ENCODE measurements at regions not wholly inside any gene's neighbourhood (a gene's known extent, or its start where the extent isn't known, plus 50 kb on each side); places are given as distances from the start of the nearest gene placed in this dataset.
A peak's percentile ranks its signal among the peaks of the same experiment; 100 is the strongest.

- H3K27ac ChIP-seq (ENCODE audit: extremely low read length, insufficient read depth, low read length) = no peak overlapping the region
- BruUV-seq (replicated peaks) = no TSS peak
- 2% methylated on average over 2 of the region's 7 CpGs for WGBS (ENCODE audit: low lambda C conversion rate)
- no peaks in the 10 kb centered on the region for H3K4me1 ChIP-seq (ENCODE audit: insufficient read depth, low read length)
- FAIRE-seq = no peak
- DNase-seq (ENCODE audit: low spot score) = peak; percentile 10
- H3K4me3 ChIP-seq (replicated peaks in 1 of 3; ENCODE audit: insufficient read depth in 1 of 3, low read depth in 2 of 3, low read length in 3 of 3) = no peak overlapping the region
- no peak overlapping the region for H3K9ac ChIP-seq (ENCODE audit: insufficient read depth, low read depth, low read length)
- ChIA-PET CTCF (ENCODE audit: low intra/inter-chr PET ratio, low total read pairs) (no interaction called here), POLR2A (no interaction called here)
- no peaks in the 10 kb centered on the region for H4K20me1 ChIP-seq (ENCODE audit: insufficient read depth, low read length)
- H3K4me2 ChIP-seq (ENCODE audit: low read depth, low read length) = no peak overlapping the region
- H2AFZ ChIP-seq (ENCODE audit: low read length) = no peak overlapping the region
- no peaks in the 10 kb centered on the region for H3K9me3 ChIP-seq (ENCODE audit: low read length)
- ATAC-seq = no peak
- no peaks in the 10 kb centered on the region for H3K36me3 ChIP-seq (replicated peaks in 1 of 2; ENCODE audit: control insufficient read depth in 1 of 2, insufficient read depth in 2 of 2, low read length in 2 of 2)
- in situ Hi-C loops (cut with HindIII; ENCODE audit: extremely low pct_ligation_motif_present, low pct_unique_long_range_greater_than_20kb) = no loop called here
- no peaks in the 10 kb centered on the region for H3K79me2 ChIP-seq (ENCODE audit: insufficient read depth, low read length)
- H3K27me3 ChIP-seq (ENCODE audit: control insufficient read depth in 1 of 2, insufficient read depth in 2 of 2, low read length in 2 of 2) = no peaks in the 10 kb centered on the region
- intact Hi-C loops (cut with micrococcal nuclease; ENCODE audit: unreplicated experiment) = loop anchor here (10.0 kb wide), 1 partner anchor 398 kb away; no protein-coding TSS in a partner anchor
- no peak for TF ChIP-seq HDAC2 (CRISPR knock-in tag; IDR thresholded peaks at IDR 0.05)
- no peak for TF ChIP-seq AKNA (CRISPR knock-in tag; IDR thresholded peaks at IDR 0.05; ENCODE audit: borderline replicate concordance)
- TF ChIP-seq ZNF318 (CRISPR knock-in tag; IDR thresholded peaks at IDR 0.05) = no peak
- TF ChIP-seq FOXK2 (IDR thresholded peaks at IDR 0.05) = no peak
- TF ChIP-seq MTA3 (CRISPR knock-in tag; IDR thresholded peaks at IDR 0.05) = no peak
- TF ChIP-seq CTCF (CRISPR knock-in tag; IDR thresholded peaks at IDR 0.05) = peak; percentile 45; the same call in 1 of the 2 replicates
- TF ChIP-seq USF2 (IDR thresholded peaks at IDR 0.05; ENCODE audit: low read depth, low read length) = no peak
- TF ChIP-seq USF2 (CRISPR knock-in tag; IDR thresholded peaks at IDR 0.05; ENCODE audit: borderline replicate concordance) = no peak
These were observed 73.3 kb upstream of the HHIP start for GRCh38 chr4:144572660-144573059.
